GM19238 (cell line): ENCODE measurements at regions not wholly inside any gene's neighbourhood (a gene's known extent, or its start where the extent isn't known, plus 50 kb on each side); places are given as distances from the start of the nearest gene placed in this dataset.
A peak's percentile ranks its signal among the peaks of the same experiment; 100 is the strongest.
"Not testable (repeated sequence)": the region's sequence is repeated elsewhere in the genome, so short reads cannot be mapped to it uniquely, and the experiment has no call there.

ENCODE experiments used
- DNase-seq: peaks from one replicate; pipeline ENCODE4 v3.0.0; 2011; ENCODE audit warnings: low spot score; ENCODE audit not compliant: insufficient read length

DNA sequence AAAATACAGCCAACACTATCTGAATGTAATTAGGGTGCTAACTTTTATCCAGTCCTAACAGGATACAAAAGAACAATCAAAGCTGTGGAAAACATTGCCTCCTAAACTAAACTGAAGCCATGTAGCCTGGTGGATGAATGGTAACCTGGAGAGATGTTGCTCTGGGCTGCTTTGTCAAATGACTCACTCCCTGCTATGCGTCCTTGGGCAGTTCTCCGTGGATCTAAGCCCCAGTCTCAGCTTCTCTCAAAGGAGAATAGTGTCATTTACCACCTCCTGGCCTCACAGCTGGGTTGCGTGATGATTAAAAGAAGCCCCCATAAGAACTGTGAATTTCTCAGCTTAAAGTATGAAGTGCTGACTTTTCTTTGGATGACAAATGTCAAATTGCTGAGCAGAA lies 203.7 kb downstream of the ICOS start:
- DNase-seq = no peak

GRCh38 chr2:204143216-204144014 lies 206.9 kb downstream of the ICOS start:
- DNase-seq = no peak

DNA sequence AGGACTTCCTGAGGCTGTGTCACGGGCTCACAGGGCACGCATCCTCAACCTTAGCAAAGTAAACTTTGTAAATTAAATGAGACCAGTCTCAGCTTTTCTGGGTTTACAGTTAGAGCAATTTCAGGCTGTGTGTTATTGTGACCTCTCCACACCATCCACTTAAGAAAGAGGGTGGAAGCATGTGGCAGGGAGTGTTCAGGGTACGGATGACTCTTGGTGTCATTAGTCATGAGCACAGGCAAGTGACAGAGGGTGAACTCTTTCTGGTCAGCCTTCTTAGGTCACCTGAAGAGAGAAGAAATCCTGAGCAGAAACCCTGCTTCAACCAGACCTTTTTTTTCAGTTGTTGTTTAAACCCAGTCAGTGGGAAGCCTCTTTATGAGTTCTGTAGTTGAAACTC lies 207.9 kb downstream of the ICOS start:
- DNase-seq = no peak

GRCh38 chr2:204145263-204145751 lies 208.7 kb downstream of the ICOS start:
- peak; percentile 38 for DNase-seq

GRCh38 chr2:204145791-204146190 lies 209.2 kb downstream of the ICOS start:
- DNase-seq = no peak

DNA sequence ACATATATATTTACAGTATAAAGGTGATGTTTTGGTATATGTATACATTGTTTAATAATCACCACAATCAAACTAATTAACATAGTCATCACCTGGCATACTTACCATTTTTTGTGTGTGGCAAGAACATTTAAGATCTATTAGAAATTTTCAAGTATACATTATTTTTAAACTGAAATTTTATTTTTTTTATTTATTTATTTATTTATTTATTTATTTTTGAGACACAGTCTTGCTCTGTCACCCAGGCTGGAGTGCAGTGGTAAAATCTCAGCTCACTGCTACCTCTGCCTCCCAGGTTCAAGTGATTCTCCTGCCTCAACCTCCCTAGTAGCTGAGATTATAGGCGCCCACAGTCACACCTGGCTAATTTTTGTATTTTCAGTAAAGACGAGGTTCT lies 210.5 kb downstream of the ICOS start:
- not testable (repeated sequence) for DNase-seq

- no peak for DNase-seq
These were observed 214.2 kb downstream of the ICOS start for GRCh38 chr2:204150721-204151120.

GRCh38 chr2:204152616-204153015 lies 216.1 kb downstream of the ICOS start:
- DNase-seq = no peak

- no peak for DNase-seq
These were observed 218.3 kb downstream of the ICOS start for GRCh38 chr2:204154863-204155262.

GRCh38 chr2:204156456-204156855 lies 219.9 kb downstream of the ICOS start:
- no peak for DNase-seq

DNA sequence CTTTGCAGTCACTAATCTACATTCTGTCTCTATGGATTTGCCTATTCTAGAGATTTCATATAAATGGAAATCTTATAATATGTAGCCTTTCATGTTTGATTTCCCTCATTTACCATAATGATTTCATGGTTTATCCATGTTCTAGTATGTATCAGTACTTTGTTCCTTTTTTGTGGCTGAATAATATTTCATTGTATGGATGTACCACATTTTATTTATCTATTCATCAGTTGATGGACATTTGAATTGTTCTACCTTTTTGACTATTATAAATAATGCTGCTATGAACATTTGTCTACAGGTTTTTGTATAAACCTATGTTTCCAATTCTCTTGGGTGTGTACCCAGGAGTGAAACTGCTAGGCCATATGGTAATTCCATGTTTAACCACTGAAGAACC lies 221.1 kb downstream of the ICOS start:
- no peak for DNase-seq

DNA sequence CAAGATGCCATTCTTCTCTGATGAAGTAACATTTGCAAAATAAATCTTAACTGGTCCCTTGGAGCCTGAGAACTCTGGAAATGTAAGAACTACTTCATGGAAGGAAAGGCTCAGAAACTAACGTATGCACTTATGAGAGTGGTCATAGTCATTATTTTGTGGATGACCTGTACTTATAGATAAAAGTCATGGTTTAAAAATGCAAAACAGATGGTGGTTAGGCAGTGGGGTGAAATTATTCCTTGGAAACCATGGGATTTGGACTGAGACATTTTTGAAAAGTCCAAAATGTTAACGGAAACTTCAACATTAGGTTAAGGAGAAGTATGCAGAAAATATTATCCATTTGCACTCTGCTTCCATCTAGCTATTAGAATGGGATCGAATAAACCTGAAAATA lies 223.0 kb downstream of the ICOS start:
- DNase-seq = no peak

- DNase-seq = no peak
These were observed 224.4 kb downstream of the ICOS start for GRCh38 chr2:204160989-204161388.

DNA sequence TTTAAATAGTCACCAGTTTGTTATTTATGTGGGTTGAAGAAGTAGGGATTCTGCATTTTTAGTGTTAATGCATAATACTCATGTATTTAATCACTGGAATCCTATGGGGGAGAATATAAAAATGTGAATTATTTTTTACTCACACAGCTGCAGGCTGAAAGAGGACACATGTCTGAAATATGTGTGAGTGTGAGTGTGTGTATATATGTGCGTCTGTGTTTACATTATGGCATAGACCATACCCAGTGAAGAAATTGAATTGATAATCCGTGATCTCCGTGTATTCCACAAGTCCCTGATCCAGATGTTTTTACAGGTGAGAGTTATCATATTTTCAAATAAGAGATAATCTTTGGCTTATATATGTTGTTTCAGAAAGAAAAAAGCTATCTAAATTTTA lies 225.3 kb downstream of the ICOS start:
- no peak for DNase-seq

- DNase-seq = no peak
These were observed 230.4 kb downstream of the ICOS start for GRCh38 chr2:204166961-204167360.

GRCh38 chr2:204167670-204168069 lies 231.1 kb downstream of the ICOS start:
- not testable (repeated sequence) for DNase-seq

- no peak for DNase-seq
These were observed 233.8 kb downstream of the ICOS start for GRCh38 chr2:204170411-204170810.

- DNase-seq = no peak
These were observed 235.0 kb downstream of the ICOS start for GRCh38 chr2:204171432-204172144.

GRCh38 chr2:204172145-204172600 lies 235.6 kb downstream of the ICOS start:
- no peak for DNase-seq

- no peak for DNase-seq
These were observed 237.5 kb downstream of the ICOS start for GRCh38 chr2:204174034-204174433.

DNA sequence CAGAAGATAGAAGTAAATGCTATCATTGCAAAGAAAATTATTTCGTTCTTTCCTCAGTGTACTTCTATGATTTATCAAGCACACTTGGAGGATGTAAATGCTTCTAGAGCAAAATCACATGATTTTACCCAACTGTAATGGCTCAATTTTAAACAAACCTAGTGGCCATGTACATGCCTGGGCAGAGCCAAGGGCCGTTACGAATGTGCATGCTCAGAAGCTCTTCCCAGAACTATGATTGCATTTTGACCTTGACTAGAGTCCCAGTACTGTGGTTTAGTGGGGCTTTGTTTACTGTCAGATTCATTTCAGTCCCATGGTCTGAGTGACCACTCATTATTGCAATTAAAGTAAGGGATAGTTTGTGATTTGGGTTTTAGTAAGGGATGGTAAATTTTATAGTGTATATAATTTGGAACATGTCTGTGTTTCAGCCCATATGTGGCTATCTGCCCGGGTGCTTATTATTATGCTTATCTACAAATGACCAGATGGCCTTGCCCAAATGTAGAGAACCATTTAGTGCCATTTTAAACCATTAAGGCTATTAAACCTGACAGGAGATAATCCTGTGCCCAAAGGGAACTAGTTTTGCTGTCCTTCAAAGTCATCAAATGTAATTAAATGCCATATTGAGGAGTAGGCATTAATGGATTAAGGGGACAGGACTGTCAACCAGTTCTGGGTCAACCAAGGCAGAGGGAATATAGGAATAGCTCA lies 239.1 kb downstream of the ICOS start:
- DNase-seq = no peak

DNA sequence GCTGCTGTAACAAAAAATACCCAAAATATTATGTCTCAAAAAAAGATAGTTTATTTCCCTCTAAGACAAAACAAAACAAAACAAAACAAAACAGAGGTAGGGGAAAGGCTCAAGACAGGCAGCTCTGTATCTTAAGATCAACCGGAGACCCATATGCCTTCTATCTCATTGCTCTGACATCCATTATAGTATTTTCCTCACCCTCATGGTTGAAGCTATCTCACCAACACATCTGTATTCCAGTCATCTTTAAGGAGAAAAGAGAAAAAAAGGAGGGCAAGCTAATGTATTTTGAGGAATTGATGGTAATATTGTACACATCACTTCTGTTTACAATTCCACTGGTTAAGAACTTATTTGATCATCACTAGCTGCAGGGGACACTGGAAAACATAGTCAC lies 239.7 kb downstream of the ICOS start:
- DNase-seq = no peak
